SH-SY5Y (cell line): ENCODE measurements at regions not wholly inside any gene's neighbourhood (a gene's known extent, or its start where the extent isn't known, plus 50 kb on each side); places are given as distances from the start of the nearest gene placed in this dataset.

Source experiments
- GATA2 ChIP-seq: IDR thresholded peaks from 2 replicates; pipeline ENCODE4 v1.6.1; 2011; ENCODE audit warnings: mild to moderate bottlenecking, low read depth, low read length
- GATA3 ChIP-seq: IDR thresholded peaks from 2 replicates; pipeline ENCODE4 v1.6.1; 2011; ENCODE audit warnings: low read depth, mild to moderate bottlenecking, low read length, moderate library complexity

DNA sequence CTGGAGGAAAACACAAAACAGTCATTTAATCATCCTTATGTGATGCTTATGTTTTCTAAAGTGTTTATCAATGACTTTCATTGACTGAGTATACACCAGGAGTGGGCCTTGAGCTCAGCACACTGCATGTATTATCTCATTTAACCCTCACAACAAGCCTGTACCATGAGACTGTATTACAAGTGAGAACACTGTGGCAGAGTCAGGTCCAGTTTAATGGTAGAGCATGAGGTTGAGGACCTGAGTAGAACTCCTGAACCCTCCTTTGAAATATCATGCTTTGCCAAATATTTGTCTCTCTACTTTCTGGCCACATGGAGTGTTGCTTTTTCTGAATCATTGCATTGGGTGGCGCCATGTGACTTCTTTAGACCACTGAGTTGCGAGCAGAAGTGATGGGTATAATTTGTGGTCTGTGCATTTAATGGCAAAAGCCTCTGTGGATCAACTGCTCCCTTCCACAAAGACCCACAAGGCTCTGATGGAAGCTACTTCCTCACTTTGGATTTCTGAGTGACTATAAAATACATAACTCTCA is 65.0 kb upstream of the SIRPG start:
- TF ChIP-seq GATA2 (no peak), GATA3 (no peak)
